ENCODE measurements at regions not wholly inside any gene's neighbourhood (a gene's known extent, or its start where the extent isn't known, plus 50 kb on each side); places are given as distances from the start of the nearest gene placed in this dataset.

DNA sequence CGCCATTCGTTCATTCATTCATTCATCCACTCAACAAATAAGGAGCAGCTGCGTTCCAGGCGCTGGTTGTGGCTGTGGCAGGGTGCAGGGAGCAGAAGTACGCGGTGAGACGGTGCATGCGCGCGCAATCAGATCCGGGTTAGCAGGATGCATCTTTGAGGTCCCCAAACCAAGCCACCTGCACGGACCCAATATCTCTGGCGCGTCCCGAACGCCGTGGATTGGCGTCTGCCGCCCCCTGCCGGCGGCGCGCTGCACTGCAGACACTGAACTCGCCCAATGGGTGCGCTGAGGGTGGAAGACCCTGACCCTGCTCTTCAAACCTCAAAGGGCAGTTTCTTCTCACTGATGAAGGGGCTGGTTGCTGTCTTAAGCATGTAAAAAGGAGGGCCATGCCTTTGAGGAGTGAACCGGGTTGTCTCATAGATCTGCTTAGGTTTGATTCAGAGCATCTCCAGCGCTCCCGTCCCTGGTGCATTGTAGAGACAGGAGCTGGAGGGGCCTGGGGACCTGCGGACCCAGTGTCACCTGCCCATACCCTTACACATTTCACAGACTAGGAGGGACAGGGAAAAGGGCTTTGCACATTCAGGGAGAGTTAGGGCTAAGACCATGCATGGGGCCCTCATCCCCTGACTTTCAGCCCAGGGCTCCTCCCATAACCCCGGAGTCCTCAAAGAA lies 102.5 kb downstream of the RAMP3 start:
- TF ChIP-seq, protein P1, sequence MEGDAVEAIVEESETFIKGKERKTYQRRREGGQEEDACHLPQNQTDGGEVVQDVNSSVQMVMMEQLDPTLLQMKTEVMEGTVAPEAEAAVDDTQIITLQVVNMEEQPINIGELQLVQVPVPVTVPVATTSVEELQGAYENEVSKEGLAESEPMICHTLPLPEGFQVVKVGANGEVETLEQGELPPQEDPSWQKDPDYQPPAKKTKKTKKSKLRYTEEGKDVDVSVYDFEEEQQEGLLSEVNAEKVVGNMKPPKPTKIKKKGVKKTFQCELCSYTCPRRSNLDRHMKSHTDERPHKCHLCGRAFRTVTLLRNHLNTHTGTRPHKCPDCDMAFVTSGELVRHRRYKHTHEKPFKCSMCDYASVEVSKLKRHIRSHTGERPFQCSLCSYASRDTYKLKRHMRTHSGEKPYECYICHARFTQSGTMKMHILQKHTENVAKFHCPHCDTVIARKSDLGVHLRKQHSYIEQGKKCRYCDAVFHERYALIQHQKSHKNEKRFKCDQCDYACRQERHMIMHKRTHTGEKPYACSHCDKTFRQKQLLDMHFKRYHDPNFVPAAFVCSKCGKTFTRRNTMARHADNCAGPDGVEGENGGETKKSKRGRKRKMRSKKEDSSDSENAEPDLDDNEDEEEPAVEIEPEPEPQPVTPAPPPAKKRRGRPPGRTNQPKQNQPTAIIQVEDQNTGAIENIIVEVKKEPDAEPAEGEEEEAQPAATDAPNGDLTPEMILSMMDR (optimal IDR thresholded peaks at IDR 0.05 in 1 of 3, IDR thresholded peaks at IDR 0.05 in 1 of 3, conservative IDR thresholded peaks at IDR 0.05 in 1 of 3; ENCODE audit: extremely low read depth in 1 of 3, insufficient read depth in 2 of 3, low read length in 3 of 3) = peak; percentile 97 to 99 (median 98)
- no peak for TF ChIP-seq EZH2 (IDR thresholded peaks at IDR 0.05; ENCODE audit: low read length)

Measured in keratinocyte (primary cell).